Fibroblast of gingiva (primary cell): ENCODE measurements at regions not wholly inside any gene's neighbourhood (a gene's known extent, or its start where the extent isn't known, plus 50 kb on each side); places are given as distances from the start of the nearest gene placed in this dataset.

Experiments
- DNase-seq: peaks from one replicate; pipeline ENCODE4 v3.0.0-alpha.2; 2011; ENCODE audit warnings: low read depth

GRCh38 chr12:90398285-90398836 lies 556.6 kb downstream of the CCER1 start:
- no peak for DNase-seq

GRCh38 chr12:90396556-90396955 lies 558.4 kb downstream of the CCER1 start:
- no peak for DNase-seq

- DNase-seq: no peak
Measured at GRCh38 chr12:90393652-90394051, 561.3 kb downstream of the CCER1 start.

GRCh38 chr12:90393089-90393488 lies 561.9 kb downstream of the CCER1 start:
- DNase-seq: no peak

GRCh38 chr12:90390947-90391346 lies 564.0 kb downstream of the CCER1 start:
- DNase-seq: no peak

GRCh38 chr12:90368081-90368480 lies 586.9 kb downstream of the CCER1 start:
- peak; percentile 44 for DNase-seq

- DNase-seq: peak; percentile 76
Measured at GRCh38 chr12:90366286-90366685, 588.7 kb downstream of the CCER1 start.

- DNase-seq: no peak
Measured at GRCh38 chr12:90360300-90360699, 594.7 kb downstream of the CCER1 start.

GRCh38 chr12:90355711-90356355 lies 599.1 kb downstream of the CCER1 start:
- DNase-seq: no peak

GRCh38 chr12:90343966-90344365 lies 611.0 kb downstream of the CCER1 start:
- DNase-seq: no peak

- no peak for DNase-seq
Measured at GRCh38 chr12:90342081-90342480, 612.9 kb downstream of the CCER1 start.

- no peak for DNase-seq
Measured at GRCh38 chr12:90339837-90340236, 615.1 kb downstream of the CCER1 start.

GRCh38 chr12:90338365-90338764 lies 616.6 kb downstream of the CCER1 start:
- no peak for DNase-seq

GRCh38 chr12:90337018-90337417 lies 618.0 kb downstream of the CCER1 start:
- DNase-seq: no peak

- peak; percentile 50 for DNase-seq
Measured at GRCh38 chr12:90335566-90335965, 619.4 kb downstream of the CCER1 start.

- no peak for DNase-seq
Measured at GRCh38 chr12:90333939-90334338, 621.0 kb downstream of the CCER1 start.

- no peak for DNase-seq
Measured at GRCh38 chr12:90333424-90333823, 621.6 kb downstream of the CCER1 start.

- no peak for DNase-seq
Measured at GRCh38 chr12:90331821-90332220, 623.2 kb downstream of the CCER1 start.

- no peak for DNase-seq
Measured at GRCh38 chr12:90331262-90331661, 622.6 kb upstream of the ATP2B1 start.

GRCh38 chr12:90327793-90328743 lies 619.4 kb upstream of the ATP2B1 start:
- DNase-seq: no peak

- no peak for DNase-seq
Measured at GRCh38 chr12:90323217-90323616, 614.6 kb upstream of the ATP2B1 start.

GRCh38 chr12:90322006-90322405 lies 613.4 kb upstream of the ATP2B1 start:
- no peak for DNase-seq

GRCh38 chr12:90321369-90321768 lies 612.7 kb upstream of the ATP2B1 start:
- no peak for DNase-seq
